DMS 273 (cell line): ENCODE measurements at regions not wholly inside any gene's neighbourhood (a gene's known extent, or its start where the extent isn't known, plus 50 kb on each side); places are given as distances from the start of the nearest gene placed in this dataset.
"Not testable (repeated sequence)": the region's sequence is repeated elsewhere in the genome, so short reads cannot be mapped to it uniquely, and the experiment has no call there.

Source experiments
- DNase-seq: peaks from one replicate; lab custom pipeline; 2025; ENCODE audit not compliant: unreplicated experiment; lab: John Stamatoyannopoulos, UW

DNA sequence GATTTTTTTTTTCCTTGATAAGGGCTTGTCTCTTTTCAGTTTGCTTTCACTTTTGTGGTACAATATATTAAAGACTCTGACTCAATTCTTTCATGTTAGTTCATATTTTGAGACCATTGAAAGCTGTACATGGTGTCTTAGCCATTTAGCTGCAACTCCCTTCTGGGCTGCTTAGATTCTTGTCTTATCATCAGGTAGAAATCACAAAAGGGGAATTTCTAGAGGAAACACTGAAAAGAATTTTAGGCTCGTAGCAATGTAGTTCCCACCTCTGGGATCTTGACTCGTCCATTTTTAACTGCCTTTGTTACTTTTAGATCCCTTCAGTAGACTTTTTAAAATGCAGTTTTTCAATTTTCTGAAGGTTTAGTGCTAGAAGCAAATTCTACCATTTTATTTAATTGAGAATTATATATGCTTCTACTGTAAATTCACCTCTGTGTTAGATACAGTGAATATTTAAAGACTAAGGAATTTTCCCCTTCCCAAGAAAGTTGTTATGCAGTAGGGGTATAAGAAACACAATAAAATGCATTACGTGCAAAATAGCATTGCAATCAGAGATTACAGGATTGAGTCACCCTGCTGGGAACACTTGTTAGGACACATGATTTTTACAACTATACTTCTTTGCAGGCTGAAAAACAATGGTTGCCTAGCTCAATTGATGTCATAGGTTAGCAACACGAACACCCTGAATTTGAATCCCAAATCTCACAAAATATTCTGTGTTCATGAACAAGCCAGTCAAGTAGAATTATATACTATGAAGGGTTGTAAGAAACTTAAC is 772.7 kb downstream of the PDCD6IP start:
- no peak for DNase-seq

DNA sequence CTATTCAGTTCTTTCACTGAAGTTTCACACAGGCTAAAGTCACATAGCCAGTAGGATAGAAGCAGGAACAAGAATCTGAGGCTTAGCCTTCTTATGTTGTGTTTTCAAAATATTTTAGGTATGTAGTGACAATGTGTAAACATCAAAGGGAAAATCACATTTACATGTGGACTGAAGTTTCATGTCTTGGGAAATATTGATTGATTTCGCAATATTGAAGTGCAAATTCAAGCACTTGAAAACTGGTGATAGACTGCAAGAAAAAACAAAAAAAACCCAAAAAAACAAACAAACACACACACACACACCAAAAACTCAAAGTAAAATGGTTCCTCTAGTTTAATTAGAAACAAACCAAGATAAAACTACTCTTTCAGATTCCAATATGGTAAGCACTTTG is 773.3 kb downstream of the PDCD6IP start:
- no peak for DNase-seq

DNA sequence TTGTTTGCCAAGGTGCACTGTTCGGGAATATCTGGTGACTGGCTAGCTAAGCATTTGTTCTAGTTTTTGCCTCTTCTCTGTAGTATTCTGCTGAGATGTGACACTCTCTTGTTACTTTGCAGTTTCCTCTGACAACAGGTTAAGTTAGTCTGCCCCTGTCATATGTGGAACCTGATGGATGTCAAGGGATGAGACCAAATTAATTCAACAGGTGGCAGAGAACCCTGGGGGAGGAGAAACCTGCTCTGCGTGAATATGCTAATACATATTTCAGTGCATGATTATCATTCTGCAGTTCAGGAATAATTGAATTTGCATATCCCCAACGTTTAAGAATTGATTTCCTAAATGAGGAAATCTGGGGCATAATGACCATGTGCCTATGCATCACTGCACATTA is 777.3 kb downstream of the PDCD6IP start:
- no peak for DNase-seq

DNA sequence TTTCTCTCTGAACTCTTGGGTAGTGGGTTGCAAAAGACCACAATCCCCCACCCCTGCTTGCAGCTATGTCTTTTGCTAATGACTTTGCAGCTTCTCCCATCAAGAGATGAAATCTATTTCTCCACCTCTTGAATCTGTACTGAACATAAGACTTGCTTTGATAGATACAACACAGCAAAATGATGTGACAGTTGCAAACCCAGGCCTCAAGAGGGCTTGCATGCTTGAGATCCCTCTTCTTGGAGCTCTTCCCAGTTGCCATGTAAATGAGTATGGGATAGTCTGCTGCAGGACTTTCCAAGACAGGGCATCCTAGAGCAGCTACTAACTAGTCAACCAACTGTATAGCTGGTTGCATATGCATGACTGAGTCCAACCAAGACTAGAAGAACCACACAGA is 783.6 kb downstream of the PDCD6IP start:
- DNase-seq, result peak; percentile 81

DNA sequence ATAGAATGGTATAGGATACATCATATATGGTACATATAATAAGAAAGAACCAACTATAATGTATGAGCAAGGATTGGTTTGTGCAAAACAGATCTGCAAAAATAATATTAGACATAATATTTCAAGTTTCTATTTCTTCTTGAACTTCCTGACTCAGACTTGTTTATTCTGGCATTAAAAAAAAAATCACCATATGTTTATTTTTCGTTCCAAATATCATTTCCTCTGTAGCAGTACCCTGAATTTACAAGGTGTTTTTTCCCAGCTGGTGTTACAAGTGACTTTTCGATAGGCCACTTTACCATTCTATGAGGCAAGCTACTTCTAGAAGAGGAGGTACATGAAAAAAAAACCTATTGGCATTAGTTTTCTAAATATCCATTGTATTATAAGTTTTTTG is 785.0 kb downstream of the PDCD6IP start:
- no peak for DNase-seq

DNA sequence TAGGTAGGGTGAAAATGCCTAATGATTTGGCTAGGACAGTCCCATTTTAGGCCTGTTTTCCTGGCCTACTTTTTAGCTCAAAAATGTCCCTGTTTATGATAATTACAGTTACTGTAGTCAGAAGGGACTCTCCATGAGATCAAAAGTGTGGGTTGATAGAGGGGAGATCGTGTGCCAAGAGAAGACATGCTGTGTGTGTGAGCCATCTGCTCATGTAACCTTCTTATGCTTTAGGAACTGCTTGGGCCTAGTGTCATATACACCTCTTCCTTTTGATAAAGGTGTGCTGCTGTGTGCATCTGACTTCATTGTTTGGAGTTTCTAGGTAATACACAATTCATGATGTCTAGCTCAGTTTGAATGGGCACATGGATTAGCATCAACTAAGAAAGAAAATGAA is 786.5 kb downstream of the PDCD6IP start:
- peak; percentile 44 for DNase-seq

DNA sequence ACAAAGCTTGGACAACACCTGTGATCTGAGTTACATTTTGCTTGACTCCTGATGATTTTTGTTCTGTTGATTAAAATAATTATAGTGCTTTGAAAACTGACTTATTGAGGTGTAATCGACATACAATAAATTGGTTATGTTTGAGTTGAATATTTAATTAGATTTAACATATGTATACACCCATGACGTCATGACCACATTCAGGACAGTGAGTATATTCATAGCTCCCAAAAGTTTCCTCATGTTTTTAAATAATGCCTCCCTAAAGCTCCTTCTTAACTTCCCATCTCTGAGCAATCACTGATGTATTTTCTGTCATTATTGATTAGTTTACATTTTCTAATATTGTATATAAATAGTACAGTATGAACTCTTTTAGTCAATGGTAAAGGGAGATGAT is 801.2 kb downstream of the PDCD6IP start:
- DNase-seq, result no peak

DNA sequence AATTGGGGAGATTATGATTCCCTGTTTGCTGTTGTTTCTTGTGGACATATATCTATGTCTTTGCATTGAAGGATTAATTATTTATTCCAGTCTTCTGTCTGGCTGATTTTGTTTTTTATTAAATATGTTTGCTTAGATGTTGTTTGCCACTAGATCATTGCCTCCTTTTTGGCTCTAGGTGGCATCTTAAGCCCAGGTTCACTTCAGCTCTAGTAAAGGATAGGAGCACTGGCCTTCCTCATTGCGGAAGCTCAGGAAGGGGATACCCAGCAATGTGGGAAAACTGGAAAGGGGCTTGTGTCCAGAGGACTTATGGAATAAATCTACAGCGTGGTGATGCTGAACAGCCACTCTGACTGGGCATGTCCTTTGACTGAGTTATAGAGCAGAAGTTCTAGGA is 821.6 kb downstream of the PDCD6IP start:
- peak; percentile 3 for DNase-seq

DNA sequence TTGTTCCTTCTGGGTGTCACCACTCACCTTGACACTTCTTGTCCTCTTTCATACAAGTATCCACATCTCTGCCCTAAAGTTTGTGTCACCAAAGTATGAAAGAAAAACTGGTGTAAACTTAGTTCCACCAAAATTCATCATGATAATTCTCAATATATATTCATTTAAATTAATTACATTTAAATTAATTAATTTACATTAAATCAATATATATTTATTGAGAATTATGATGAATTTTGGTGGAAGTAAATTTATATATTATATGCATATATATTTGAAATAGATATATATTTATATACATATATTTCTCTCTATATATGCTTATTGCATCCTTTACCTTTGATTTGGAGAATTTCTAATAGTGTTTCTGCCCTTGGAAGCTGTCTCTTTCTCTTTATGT is 828.3 kb downstream of the PDCD6IP start:
- no peak for DNase-seq

DNA sequence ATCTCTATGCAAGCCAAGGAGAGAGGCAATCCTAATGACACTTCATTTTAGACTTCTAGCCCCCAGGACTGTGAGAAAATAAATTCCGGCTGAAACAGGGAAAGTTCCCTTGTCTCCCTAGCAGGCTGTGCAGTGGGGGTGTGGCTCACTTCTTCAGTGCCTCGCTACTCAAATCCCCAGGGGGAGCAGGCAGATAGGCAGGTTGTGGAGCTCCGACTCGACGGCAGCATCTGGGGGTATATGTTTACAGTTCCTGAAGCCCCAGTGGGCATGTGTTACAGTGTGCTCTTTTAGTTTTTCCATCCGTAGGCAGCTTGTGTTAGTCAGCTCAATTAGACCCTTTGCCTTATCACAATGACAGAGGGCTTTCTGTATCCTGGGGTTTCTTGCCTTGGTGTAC is 836.5 kb downstream of the PDCD6IP start:
- peak; percentile 35 for DNase-seq

DNA sequence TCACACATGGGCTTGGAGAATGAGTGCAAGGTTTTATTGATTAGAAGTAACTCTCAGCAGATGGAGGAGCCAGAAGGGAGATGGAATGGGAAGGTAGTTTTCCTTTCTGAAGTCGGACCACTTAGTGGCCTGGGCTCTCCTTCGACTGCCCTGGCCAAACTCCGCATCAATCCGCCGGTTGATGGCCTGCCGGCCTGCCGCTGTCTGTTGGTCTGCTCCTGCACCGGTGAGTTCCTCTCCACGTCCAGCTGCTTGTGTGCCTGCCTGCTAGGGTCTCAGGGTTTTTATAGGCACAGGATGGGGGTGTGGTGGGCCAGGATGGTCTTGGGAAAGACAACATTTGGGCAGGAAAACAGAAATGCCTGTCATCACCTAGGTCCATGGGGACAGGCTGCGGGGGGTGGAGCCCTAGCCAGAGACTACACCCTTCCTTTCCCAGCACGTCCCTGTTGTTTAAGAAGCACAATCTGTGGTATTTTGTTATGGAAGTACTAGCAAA is 837.0 kb downstream of the PDCD6IP start:
- DNase-seq, result no peak

DNA sequence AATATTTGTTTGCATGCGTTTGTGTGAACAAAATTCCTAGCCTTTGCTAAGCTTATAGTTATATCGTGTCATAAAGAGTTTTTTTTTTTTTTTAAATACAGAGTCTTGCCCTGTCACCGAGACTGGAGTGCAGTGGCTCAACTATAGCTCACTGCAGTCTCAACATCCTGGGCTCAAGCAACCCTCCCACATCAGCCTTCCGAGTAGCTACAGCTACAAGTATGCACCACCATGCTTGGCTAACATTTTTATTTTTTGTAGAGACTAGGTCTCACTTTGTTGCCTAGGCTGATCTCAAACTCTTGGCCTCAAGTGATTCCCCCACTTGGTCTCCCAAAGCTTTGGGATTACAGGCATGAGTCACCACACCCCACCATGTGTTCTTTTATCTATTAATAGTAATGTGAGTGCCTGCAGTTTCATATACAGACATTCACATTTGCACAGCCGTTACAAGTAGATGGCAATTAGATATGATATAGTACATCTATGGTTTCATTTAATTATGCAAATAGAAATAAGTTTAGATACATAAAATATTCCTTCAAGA is 848.6 kb downstream of the PDCD6IP start:
- peak; percentile 57 for DNase-seq

DNA sequence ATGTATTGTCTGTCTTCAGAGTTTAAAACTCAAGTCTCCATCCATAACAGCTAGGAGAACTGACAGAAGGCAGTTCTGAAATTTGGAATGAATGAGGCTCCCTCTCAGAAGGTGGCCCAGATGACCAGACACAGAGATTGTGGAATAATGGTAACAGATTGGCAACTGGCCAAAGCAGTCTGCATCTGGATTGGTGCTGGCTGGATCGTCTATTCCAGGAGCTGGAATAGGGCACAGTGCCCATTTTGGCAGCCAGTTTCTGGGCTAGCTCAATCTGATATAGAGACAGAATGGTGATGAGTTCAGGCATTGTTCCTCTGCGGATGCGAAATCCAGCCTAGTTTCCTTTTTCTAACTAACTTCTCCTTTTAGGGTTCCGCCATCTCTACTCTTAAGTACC is 851.7 kb downstream of the PDCD6IP start:
- peak; percentile 23 for DNase-seq

DNA sequence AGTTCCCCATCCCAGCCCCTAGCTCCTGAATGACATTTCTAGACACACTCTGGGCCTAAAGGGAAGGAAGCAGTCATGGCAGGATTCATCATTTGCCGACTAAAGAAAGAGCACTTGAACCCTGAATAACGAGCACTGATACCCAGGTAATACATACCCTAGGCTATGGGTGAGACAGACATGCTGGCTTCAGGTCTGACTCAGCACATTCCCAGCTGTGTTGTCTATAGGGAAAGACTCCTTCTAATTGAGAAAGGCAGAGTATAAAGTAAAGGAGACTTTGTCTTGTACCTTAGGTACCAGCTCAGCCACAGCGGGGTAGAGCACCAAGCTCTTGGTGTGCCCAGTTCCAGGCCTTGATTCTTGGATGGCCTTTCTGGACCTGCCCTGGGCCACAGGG is 870.5 kb downstream of the PDCD6IP start:
- DNase-seq, result no peak

DNA sequence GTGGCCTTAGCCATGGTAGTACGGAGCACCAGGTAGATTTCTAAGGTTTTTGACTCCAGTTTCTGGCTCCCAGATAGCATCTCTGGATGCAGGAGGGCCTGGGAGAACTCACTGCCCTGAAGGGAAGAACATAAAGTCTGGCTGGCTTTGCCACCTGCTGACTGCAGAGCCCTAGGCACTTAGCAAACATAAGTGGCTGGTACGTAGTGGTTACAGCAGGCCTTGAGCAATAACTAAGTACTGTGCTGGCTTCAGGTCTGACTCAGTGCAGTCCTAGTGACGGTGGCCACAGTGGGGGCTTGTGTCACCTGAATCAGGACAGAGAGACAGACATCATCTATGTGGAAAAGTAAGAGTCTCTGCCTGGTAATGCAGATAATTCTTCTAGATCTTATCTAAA is 871.1 kb downstream of the PDCD6IP start:
- DNase-seq, result no peak

DNA sequence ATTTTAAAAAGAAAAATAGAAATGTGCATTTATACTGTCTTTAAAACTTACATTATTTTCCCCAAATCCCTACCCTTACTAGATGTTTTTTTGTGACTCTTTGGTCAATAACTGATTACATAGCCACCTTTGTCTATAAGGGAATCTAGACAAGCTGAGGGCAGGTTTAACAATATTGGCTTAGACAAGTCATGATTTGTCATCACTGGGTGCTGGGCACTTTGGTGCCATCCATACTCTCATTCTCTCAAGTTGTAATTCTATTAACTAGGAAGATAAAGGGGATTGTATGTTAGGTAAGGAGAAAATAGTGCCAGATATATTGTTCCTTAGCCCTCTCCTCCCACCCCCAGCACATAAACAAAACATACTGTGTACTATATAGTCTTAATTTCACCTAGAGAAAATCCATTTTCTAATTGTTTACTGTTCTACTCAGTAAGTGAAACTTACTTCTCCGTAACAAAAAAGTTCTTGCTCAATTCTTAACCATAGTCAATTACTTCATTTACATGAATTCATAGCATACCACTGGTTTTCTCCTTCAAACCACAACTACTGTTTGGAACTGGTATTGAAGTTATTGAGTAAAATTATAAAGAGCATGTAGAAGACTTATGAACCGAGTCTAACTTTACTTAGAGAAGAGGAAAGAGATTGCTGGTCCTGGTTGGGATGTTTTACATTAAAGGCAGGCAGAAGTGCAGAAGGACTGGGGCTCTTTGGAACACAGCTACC is 877.1 kb downstream of the PDCD6IP start:
- no peak for DNase-seq

DNA sequence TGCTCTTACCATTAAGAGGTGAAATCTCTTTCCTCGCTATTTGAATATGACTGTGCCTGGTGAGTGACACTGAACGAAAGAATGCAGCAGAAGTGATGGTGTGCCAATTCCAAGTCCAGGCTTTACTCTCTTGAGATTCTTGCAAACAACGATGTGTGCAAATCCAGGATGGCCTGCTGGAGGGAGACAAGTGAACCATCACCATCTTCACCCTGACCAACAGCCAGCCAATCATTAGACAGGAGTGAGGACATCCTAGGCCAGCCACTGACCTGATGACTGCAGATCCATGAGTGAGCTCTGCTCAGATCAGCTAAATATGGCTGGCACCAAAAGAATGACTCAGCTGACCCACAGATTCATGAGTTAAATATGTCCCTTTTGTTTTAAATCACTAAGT is 878.0 kb downstream of the PDCD6IP start:
- no peak for DNase-seq

DNA sequence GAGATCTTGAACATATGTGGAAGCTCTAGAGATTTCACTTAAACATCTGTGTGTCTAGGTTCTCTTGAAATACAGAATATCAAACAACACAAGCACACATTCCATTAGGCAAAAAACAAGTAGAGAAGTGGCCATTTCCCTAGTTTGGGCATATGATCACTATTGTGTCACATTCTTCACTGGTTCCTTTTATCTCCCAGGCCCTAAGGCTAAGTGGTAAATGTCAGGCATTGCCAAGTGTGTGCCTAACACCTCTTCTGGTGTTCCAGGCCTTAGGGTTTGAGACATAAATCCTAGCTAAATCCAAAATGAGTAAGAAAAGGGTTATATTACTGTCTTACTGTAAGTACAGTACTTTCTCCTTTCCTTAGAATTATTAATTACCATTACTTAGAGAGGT is 880.1 kb downstream of the PDCD6IP start:
- no peak for DNase-seq

DNA sequence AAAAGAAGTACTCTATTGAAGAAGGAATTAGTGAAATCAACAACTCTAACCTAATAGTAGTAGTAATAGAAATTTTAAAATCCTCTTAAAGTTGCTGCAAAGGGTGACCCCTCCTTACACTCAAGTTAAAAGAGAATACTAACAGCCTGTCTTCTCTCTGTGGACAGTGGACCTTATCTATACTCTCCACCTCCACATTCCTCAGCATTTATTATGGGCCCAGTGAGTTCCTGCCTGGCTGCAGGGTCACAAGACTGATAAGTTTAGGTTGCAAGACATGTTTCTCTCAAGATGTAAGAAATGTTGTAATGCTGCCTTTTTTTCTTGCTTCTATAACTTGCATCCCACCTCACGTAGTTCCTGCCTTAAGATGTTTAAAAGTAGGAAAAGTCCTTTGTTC is 880.6 kb downstream of the PDCD6IP start:
- DNase-seq, result not testable (repeated sequence)

DNA sequence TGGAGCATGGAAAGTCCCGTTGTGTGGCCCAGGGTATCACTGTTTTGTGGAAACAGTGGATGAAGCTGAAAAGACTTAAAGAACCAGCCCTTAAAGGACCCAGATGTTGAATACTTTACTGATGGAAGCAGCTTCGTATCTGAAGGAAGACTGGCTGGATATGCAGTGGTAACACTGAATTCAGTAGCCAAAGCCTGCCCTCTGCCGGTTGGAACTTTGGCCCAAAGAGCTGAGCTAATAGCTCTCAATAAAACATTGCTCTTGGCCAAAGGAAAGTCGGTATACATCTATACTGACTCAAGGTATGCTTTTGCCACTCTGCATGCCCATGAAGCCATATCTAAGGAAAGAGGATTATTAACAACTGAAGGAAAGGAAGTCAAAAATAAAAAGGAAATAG is 885.4 kb downstream of the PDCD6IP start:
- DNase-seq, result peak; percentile 18

DNA sequence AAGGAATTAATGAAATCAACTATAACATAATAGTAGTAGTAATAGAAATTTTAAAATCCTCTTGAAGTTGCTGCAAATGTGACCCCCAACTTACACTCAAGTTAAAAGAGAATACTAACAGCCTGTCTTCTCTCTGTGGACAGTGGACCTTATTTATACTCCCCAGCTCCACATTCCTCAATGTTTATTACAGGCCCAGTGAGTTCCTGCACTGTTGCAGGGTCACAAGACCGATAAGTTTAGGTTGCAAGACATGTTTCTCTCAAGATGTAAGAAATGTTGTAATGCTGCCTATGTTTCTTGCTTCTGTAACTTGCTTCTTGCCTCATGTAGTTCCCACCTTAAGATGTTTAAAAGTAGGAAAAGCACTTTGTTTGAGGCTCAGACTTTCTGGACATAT is 888.1 kb downstream of the PDCD6IP start:
- no peak for DNase-seq

DNA sequence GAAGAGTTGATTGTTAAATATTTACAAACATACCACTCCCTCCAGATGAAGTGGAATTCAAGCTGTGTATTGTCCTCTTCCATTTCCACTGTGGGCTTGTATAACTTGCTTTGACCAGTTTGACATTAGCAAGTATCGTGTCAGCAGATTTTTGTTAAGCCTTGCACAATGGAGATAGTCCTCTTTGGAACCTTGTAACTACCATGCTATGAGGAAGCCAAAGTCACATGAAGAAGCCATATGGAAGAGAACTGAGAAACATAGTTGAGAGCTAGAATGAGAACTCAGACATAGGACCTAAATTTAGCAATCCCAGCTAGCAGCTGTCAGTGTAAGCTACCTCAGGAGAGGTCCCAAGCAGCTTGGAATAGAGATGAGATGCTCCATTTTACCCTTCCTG is 889.2 kb downstream of the PDCD6IP start:
- no peak for DNase-seq
